H1 (cell line): ENCODE measurements at regions not wholly inside any gene's neighbourhood (a gene's known extent, or its start where the extent isn't known, plus 50 kb on each side); places are given as distances from the start of the nearest gene placed in this dataset.

Source experiments
- POLR2AphosphoS5 ChIP-seq: IDR thresholded peaks from 2 replicates; pipeline ENCODE4 v1.6.1; 2011; ENCODE audit warnings: low read depth, low read length
- SP1 ChIP-seq: IDR thresholded peaks from 2 replicates; pipeline ENCODE4 v1.6.1; 2011; ENCODE audit warnings: low read depth, low read length
- TF ChIP-seq, protein P1 (sequence below), 3 experiments: IDR thresholded peaks; 1 replicate in 2 of 3; 2 replicates in 1 of 3; pipeline versions ENCODE4 v1.5.1 to v1.6.1; 2011; ENCODE audit warnings: low read length in 3 of 3, mild to moderate bottlenecking in 3 of 3, inconsistent platforms in 2 of 3, low read depth in 1 of 3, moderate library complexity in 1 of 3; ENCODE audit not compliant: insufficient read depth in 1 of 3; ENCODE audit errors: control extremely low read depth in 1 of 3

DNA sequence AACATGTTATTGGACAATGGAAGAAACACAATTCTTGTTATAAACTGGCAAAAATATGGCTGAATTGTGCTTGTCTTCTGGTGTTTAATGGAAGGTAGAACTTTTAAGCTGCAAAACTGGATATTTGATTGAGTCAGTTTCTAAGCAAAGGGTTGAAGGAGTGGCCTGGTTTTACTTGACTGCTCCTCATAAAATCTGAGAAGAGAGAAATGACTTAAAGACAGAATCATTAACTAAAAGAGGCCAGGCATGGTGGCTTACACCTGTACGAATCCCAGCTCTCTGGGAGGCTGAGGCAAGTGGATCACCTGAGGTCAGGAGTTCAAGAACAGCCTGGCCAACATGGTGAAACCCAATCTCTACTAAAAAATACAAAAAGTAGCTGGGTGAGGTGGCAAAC, 770.7 kb downstream of the CDH11 start:
- TF ChIP-seq, protein P1, sequence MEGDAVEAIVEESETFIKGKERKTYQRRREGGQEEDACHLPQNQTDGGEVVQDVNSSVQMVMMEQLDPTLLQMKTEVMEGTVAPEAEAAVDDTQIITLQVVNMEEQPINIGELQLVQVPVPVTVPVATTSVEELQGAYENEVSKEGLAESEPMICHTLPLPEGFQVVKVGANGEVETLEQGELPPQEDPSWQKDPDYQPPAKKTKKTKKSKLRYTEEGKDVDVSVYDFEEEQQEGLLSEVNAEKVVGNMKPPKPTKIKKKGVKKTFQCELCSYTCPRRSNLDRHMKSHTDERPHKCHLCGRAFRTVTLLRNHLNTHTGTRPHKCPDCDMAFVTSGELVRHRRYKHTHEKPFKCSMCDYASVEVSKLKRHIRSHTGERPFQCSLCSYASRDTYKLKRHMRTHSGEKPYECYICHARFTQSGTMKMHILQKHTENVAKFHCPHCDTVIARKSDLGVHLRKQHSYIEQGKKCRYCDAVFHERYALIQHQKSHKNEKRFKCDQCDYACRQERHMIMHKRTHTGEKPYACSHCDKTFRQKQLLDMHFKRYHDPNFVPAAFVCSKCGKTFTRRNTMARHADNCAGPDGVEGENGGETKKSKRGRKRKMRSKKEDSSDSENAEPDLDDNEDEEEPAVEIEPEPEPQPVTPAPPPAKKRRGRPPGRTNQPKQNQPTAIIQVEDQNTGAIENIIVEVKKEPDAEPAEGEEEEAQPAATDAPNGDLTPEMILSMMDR (IDR thresholded peaks at IDR 0.05; ENCODE audit: control extremely low read depth in 1 of 3, insufficient read depth in 1 of 3, low read depth in 1 of 3, low read length in 3 of 3) = no peak
- TF ChIP-seq SP1 (no peak), POLR2AphosphoS5 (no peak)
